Peyer's patch (tissue), 4 donors: ENCODE measurements at regions not wholly inside any gene's neighbourhood (a gene's known extent, or its start where the extent isn't known, plus 50 kb on each side); places are given as distances from the start of the nearest gene placed in this dataset.

Experiments
- DNase-seq, 3 donors: peaks; one replicate each; pipeline ENCODE4 v3.0.0-alpha.2; 2017 to 2019
- H3K27ac ChIP-seq, 4 donors: fragments of 200-600 bp; sonication (generic); one replicate each; pipeline ENCODE4 v1.5.1; 2016 to 2019
- H3K27me3 ChIP-seq, 2 donors: fragments of 200-600 bp; sonication (generic); one replicate each; pipeline ENCODE4 v1.5.1; 2019
- H3K36me3 ChIP-seq, 3 donors: fragments of 200-600 bp; sonication (generic); one replicate each; pipeline ENCODE4 v1.5.1; 2016 to 2019
- H3K4me1 ChIP-seq, 4 donors: fragments of 200-600 bp; sonication (generic); one replicate each; pipeline ENCODE4 v1.5.1; 2016 to 2019
- H3K4me3 ChIP-seq, 4 donors: fragments of 200-600 bp; sonication (generic); 1 replicate in 3 of 4; 2 replicates in 1 of 4; pipeline ENCODE4 v1.5.1; 2016 to 2019; ENCODE audit warnings: mild to moderate bottlenecking in 1 of 4
- H3K9me3 ChIP-seq, 4 donors: fragments of 200-600 bp; sonication (generic); one replicate each; pipeline ENCODE4 v1.5.1; 2016 to 2019; ENCODE audit warnings: mild to moderate bottlenecking in 1 of 4
- CTCF ChIP-seq, 6 experiments: fragments of 450-650 bp in 4 of 6; fragments of 200-600 bp in 2 of 6; sonication (generic) in 1 of 6; IDR thresholded peaks; one replicate each; pipeline ENCODE4 v1.5.1; 2017 to 2019; ENCODE audit warnings: antibody characterized with exemption in 6 of 6, mild to moderate bottlenecking in 3 of 6, moderate library complexity in 1 of 6
- POLR2A ChIP-seq, 2 donors: fragments of 450-650 bp; IDR thresholded peaks; one replicate each; pipeline ENCODE4 v1.5.1; 2017; ENCODE audit warnings: antibody characterized with exemption in 2 of 2, mild to moderate bottlenecking in 2 of 2, moderate library complexity in 2 of 2

- Histone ChIP-seq H3K36me3 (no peaks in the 10 kb centered on the region), H3K27ac (no peak overlapping the region), H3K27me3 (no peaks in the 10 kb centered on the region), H3K4me3 (no peak overlapping the region), H3K4me1 (no peaks in the 10 kb centered on the region), H3K9me3 (no peaks in the 10 kb centered on the region)
- TF ChIP-seq POLR2A (IDR thresholded peaks at IDR 0.05) (no peak), CTCF (IDR thresholded peaks at IDR 0.05) (no peak)
- no peak for DNase-seq
These were observed 92.9 kb downstream of the TXNL1 start for GRCh38 chr18:56545464-56545863.

- Histone ChIP-seq H3K4me3 (no peak overlapping the region), H3K27ac (no peak overlapping the region), H3K9me3 (no peaks in the 10 kb centered on the region), H3K27me3 (no peaks in the 10 kb centered on the region), H3K4me1 (no peaks in the 10 kb centered on the region), H3K36me3 (no peaks in the 10 kb centered on the region)
- DNase-seq = no peak
- TF ChIP-seq POLR2A (IDR thresholded peaks at IDR 0.05) = no peak
- TF ChIP-seq CTCF (IDR thresholded peaks at IDR 0.05) = no peak
These were observed 95.9 kb downstream of the TXNL1 start for GRCh38 chr18:56542476-56542875.

GRCh38 chr18:56541793-56542192 lies 96.6 kb downstream of the TXNL1 start:
- Histone ChIP-seq H3K27me3 (no peaks in the 10 kb centered on the region), H3K36me3 (no peaks in the 10 kb centered on the region), H3K4me3 (no peak overlapping the region), H3K4me1 (no peaks in the 10 kb centered on the region), H3K9me3 (no peaks in the 10 kb centered on the region), H3K27ac (no peak overlapping the region)
- no peak for DNase-seq
- TF ChIP-seq POLR2A (IDR thresholded peaks at IDR 0.05) (no peak), CTCF (IDR thresholded peaks at IDR 0.05) (no peak)

GRCh38 chr18:56541340-56541739 lies 97.1 kb downstream of the TXNL1 start:
- no peak for TF ChIP-seq POLR2A (IDR thresholded peaks at IDR 0.05)
- no peak overlapping the region for H3K4me3 ChIP-seq
- no peaks in the 10 kb centered on the region for H3K9me3 ChIP-seq
- no peaks in the 10 kb centered on the region for H3K27me3 ChIP-seq
- H3K27ac ChIP-seq = no peak overlapping the region
- no peaks in the 10 kb centered on the region for H3K36me3 ChIP-seq
- DNase-seq = no peak
- H3K4me1 ChIP-seq = no peaks in the 10 kb centered on the region

GRCh38 chr18:56538746-56539145 lies 99.6 kb downstream of the TXNL1 start:
- no peak overlapping the region for H3K4me3 ChIP-seq
- no peaks in the 10 kb centered on the region for H3K36me3 ChIP-seq
- DNase-seq = no peak
- H3K4me1 ChIP-seq = no peaks in the 10 kb centered on the region
- H3K27me3 ChIP-seq = no peaks in the 10 kb centered on the region
- no peak overlapping the region for H3K27ac ChIP-seq
- no peak for TF ChIP-seq POLR2A (IDR thresholded peaks at IDR 0.05)
- no peak for TF ChIP-seq CTCF (IDR thresholded peaks at IDR 0.05)
- no peaks in the 10 kb centered on the region for H3K9me3 ChIP-seq

GRCh38 chr18:56532176-56532840 lies 106.1 kb downstream of the TXNL1 start:
- DNase-seq = no peak
- no peaks in the 10 kb centered on the region for H3K4me1 ChIP-seq
- H3K9me3 ChIP-seq = no peaks in the 10 kb centered on the region
- no peak overlapping the region for H3K4me3 ChIP-seq
- H3K27ac ChIP-seq = no peak overlapping the region
- TF ChIP-seq CTCF (IDR thresholded peaks at IDR 0.05) (no peak), POLR2A (IDR thresholded peaks at IDR 0.05) (no peak)
- H3K27me3 ChIP-seq = no peaks in the 10 kb centered on the region
- no peaks in the 10 kb centered on the region for H3K36me3 ChIP-seq
